ENCODE measurements at regions not wholly inside any gene's neighbourhood (a gene's known extent, or its start where the extent isn't known, plus 50 kb on each side); places are given as distances from the start of the nearest gene placed in this dataset.

DNA sequence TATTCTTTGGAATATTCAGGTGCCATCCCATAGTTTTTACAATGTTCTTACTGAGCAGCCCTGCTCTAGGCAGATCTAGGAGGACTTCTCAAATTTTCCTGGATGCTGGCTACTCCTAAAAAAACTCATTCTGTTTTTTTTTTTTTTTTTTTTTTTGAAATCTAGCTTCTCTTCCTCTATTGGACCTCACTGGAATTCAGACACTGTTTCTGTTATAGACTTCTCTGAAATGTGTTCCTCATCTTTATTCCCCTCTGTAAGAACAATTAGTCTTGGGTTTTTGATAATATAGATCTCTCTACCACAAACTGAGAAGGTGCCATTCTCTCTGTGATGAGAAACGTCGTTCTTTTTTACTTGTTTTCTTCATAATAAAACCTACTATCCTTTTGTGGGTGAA lies 115.3 kb upstream of the CCND2 start:
- Histone ChIP-seq H3K36me3 (ENCODE audit: insufficient read depth, low read length) (no peaks in the 10 kb centered on the region), H3K4me1 (ENCODE audit: insufficient read depth, low read length) (no peaks in the 10 kb centered on the region), H3K79me2 (ENCODE audit: insufficient read depth, low read length) (no peaks in the 10 kb centered on the region), H3K4me2 (ENCODE audit: insufficient read depth, low read length) (no peak overlapping the region), H2AFZ (ENCODE audit: low read length) (no peak overlapping the region), H4K20me1 (ENCODE audit: insufficient read depth, low read length) (no peaks in the 10 kb centered on the region), H3K9me3 (ENCODE audit: low read depth, low read length) (no peaks in the 10 kb centered on the region), H3K27me3 (ENCODE audit: insufficient read depth, low read length) (no peaks in the 10 kb centered on the region), H3K27ac (ENCODE audit: low read depth, low read length) (no peak overlapping the region), H3K4me3 (ENCODE audit: insufficient read depth, low read length) (no peak overlapping the region)
- TF ChIP-seq, protein P1, sequence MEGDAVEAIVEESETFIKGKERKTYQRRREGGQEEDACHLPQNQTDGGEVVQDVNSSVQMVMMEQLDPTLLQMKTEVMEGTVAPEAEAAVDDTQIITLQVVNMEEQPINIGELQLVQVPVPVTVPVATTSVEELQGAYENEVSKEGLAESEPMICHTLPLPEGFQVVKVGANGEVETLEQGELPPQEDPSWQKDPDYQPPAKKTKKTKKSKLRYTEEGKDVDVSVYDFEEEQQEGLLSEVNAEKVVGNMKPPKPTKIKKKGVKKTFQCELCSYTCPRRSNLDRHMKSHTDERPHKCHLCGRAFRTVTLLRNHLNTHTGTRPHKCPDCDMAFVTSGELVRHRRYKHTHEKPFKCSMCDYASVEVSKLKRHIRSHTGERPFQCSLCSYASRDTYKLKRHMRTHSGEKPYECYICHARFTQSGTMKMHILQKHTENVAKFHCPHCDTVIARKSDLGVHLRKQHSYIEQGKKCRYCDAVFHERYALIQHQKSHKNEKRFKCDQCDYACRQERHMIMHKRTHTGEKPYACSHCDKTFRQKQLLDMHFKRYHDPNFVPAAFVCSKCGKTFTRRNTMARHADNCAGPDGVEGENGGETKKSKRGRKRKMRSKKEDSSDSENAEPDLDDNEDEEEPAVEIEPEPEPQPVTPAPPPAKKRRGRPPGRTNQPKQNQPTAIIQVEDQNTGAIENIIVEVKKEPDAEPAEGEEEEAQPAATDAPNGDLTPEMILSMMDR (IDR thresholded peaks at IDR 0.05; ENCODE audit: extremely low read depth, low read depth, low read length) = no peak
- DNase-seq (ENCODE audit: insufficient read length, low spot score, missing footprints) = no peak

DNA sequence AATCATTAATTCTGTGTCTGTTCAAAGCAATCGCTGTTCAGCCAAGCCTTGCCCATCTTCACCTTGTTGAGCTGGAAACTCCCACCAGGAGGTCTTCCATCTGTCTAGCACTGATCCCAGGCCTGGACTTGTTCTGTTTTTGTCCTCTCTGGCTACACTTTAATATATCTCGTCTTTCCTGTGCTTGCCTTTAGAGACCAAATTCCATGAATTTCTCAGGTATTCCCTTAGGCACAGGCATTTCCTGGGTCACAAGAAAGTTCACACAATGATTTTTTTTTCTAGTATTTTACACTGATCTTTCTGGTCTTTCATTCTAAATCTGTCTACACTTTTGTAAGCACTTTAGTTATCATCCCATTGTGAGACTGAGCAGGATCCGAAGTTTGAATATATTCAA lies 116.4 kb upstream of the CCND2 start:
- no peak for DNase-seq (ENCODE audit: insufficient read length, low spot score, missing footprints)
- Histone ChIP-seq H2AFZ (ENCODE audit: low read length) (no peak overlapping the region), H3K4me2 (ENCODE audit: insufficient read depth, low read length) (no peak overlapping the region), H3K27ac (ENCODE audit: low read depth, low read length) (no peak overlapping the region), H3K36me3 (ENCODE audit: insufficient read depth, low read length) (no peaks in the 10 kb centered on the region), H3K4me1 (ENCODE audit: insufficient read depth, low read length) (no peaks in the 10 kb centered on the region), H3K9me3 (ENCODE audit: low read depth, low read length) (no peaks in the 10 kb centered on the region), H4K20me1 (ENCODE audit: insufficient read depth, low read length) (no peaks in the 10 kb centered on the region), H3K4me3 (ENCODE audit: insufficient read depth, low read length) (no peak overlapping the region), H3K27me3 (ENCODE audit: insufficient read depth, low read length) (no peaks in the 10 kb centered on the region), H3K79me2 (ENCODE audit: insufficient read depth, low read length) (no peaks in the 10 kb centered on the region)
- TF ChIP-seq, protein P1 (IDR thresholded peaks at IDR 0.05; ENCODE audit: extremely low read depth, low read depth, low read length) = no peak

DNA sequence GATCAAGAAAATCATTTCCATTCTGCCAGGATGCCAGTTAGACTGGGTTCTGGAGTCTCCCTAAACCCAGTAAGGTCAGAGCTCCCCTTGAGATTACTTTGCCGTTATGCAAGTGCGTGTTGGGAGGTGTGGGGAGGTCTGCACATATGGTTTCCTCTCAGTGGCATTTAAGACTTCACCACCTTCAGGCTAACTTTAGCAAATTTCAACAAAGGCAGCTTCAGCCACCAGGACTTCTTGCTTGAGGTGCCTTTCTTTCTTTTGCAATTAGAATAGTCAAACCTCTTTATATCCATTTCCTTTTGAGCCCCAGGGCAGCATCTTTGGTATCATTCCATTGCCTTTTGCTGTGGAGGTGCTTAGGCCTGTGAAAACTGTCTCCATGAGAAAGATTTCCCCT lies 117.2 kb upstream of the CCND2 start:
- no peak overlapping the region for H3K4me3 ChIP-seq (ENCODE audit: insufficient read depth, low read length)
- no peaks in the 10 kb centered on the region for H3K4me1 ChIP-seq (ENCODE audit: insufficient read depth, low read length)
- H3K9me3 ChIP-seq (ENCODE audit: low read depth, low read length) = no peaks in the 10 kb centered on the region
- H3K27me3 ChIP-seq (ENCODE audit: insufficient read depth, low read length) = no peaks in the 10 kb centered on the region
- DNase-seq (ENCODE audit: insufficient read length, low spot score, missing footprints) = no peak
- H3K36me3 ChIP-seq (ENCODE audit: insufficient read depth, low read length) = no peaks in the 10 kb centered on the region
- no peaks in the 10 kb centered on the region for H4K20me1 ChIP-seq (ENCODE audit: insufficient read depth, low read length)
- H3K4me2 ChIP-seq (ENCODE audit: insufficient read depth, low read length) = no peak overlapping the region
- H2AFZ ChIP-seq (ENCODE audit: low read length) = no peak overlapping the region
- TF ChIP-seq, protein P1 (IDR thresholded peaks at IDR 0.05; ENCODE audit: extremely low read depth, low read depth, low read length) = no peak
- H3K79me2 ChIP-seq (ENCODE audit: insufficient read depth, low read length) = no peaks in the 10 kb centered on the region
- H3K27ac ChIP-seq (ENCODE audit: low read depth, low read length) = no peak overlapping the region

DNA sequence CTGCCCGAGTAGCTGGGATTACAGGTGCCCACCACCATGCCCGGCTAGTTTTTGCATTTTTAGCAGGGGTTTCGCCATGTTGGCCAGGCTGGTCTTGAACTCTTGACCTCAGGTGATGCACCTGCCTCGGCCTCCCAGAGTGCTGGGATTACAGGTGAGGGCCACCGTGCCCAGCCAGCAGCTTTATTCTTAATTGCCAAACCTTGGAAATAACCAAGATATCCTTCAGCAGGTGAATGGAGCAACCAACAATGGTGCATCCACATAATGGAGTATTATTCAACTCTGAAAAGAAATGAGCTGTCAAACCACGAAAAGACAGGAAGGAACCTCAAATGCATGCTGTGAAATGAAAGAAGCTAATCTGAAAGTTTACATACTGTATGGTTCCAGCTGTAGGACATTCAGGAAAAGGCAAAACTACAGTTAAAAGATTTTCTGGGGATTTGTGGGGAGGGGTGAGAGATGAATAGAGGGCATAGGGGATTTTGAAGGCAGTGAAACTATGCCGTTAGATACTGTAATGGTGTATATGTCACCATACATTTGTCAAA lies 118.8 kb upstream of the CCND2 start:
- H3K36me3 ChIP-seq (ENCODE audit: insufficient read depth, low read length) = no peaks in the 10 kb centered on the region
- H3K9me3 ChIP-seq (ENCODE audit: low read depth, low read length) = no peaks in the 10 kb centered on the region
- H3K79me2 ChIP-seq (ENCODE audit: insufficient read depth, low read length) = no peaks in the 10 kb centered on the region
- no peak overlapping the region for H3K4me2 ChIP-seq (ENCODE audit: insufficient read depth, low read length)
- no peak overlapping the region for H2AFZ ChIP-seq (ENCODE audit: low read length)
- TF ChIP-seq, protein P1 (IDR thresholded peaks at IDR 0.05; ENCODE audit: extremely low read depth, low read depth, low read length) = no peak
- H3K4me1 ChIP-seq (ENCODE audit: insufficient read depth, low read length) = no peaks in the 10 kb centered on the region
- H3K4me3 ChIP-seq (ENCODE audit: insufficient read depth, low read length) = no peak overlapping the region
- no peak overlapping the region for H3K27ac ChIP-seq (ENCODE audit: low read depth, low read length)
- no peaks in the 10 kb centered on the region for H4K20me1 ChIP-seq (ENCODE audit: insufficient read depth, low read length)
- H3K27me3 ChIP-seq (ENCODE audit: insufficient read depth, low read length) = no peaks in the 10 kb centered on the region
- no peak for DNase-seq (ENCODE audit: insufficient read length, low spot score, missing footprints)

Measured in osteoblast (primary cell).